ENCODE measurements at regions not wholly inside any gene's neighbourhood (a gene's known extent, or its start where the extent isn't known, plus 50 kb on each side); places are given as distances from the start of the nearest gene placed in this dataset.
"Not testable (repeated sequence)": the region's sequence is repeated elsewhere in the genome, so short reads cannot be mapped to it uniquely, and the experiment has no call there.

DNA sequence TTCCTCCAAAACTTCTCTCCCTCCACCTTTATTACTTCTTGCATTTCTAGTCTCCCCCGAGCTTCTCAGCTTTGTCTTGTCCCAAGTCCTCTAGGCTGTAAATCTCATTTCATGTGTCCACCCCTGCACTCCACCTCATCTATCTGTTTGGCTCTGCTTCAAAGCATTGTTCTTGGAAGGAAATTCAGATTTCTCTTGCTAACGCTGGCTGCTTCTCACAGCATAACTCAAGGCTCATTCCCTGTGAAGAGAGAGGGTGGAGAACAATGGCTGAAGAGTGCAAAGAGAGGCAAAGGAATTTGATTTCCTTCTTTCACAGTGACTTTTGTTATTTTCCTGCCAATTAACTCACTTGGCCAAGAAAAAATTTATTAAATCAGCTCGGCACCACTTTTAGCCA, 476.5 kb downstream of the TMEM114 start:
- no peak for DNase-seq (ENCODE audit: low spot score)

- DNase-seq (ENCODE audit: low spot score), result no peak
These were observed 479.5 kb downstream of the TMEM114 start for GRCh38 chr16:8110572-8111514.

- no peak for DNase-seq (ENCODE audit: low spot score)
These were observed 480.6 kb downstream of the TMEM114 start for GRCh38 chr16:8109510-8110369.

GRCh38 chr16:8108991-8109509, 481.3 kb downstream of the TMEM114 start:
- DNase-seq (ENCODE audit: low spot score), result no peak

DNA sequence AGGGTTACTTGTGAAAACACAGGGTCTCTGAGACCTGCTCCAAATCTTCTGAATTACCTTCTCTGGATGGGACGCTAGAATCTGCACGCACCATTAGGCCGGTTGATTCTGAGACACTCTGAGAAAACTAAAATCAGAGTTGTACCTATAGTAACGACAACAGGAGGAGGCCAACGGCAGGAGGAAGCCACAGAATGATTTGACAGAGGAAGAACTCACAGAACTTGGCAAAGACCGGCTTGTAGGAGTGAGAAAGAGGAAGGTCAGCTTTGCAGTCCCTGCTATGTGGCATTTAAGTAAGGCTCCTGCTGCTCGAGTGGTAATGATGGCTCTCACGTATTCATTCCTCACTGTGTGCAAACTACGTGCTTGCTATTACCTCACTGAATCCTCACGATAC, 483.0 kb downstream of the TMEM114 start:
- no peak for DNase-seq (ENCODE audit: low spot score)

- no peak for DNase-seq (ENCODE audit: low spot score)
These were observed 486.5 kb downstream of the TMEM114 start for GRCh38 chr16:8103649-8104289.

GRCh38 chr16:8099586-8099985, 490.7 kb downstream of the TMEM114 start:
- no peak for DNase-seq (ENCODE audit: low spot score)

- DNase-seq (ENCODE audit: low spot score), result no peak
These were observed 491.3 kb downstream of the TMEM114 start for GRCh38 chr16:8098947-8099512.

GRCh38 chr16:8096211-8096610, 494.1 kb downstream of the TMEM114 start:
- no peak for DNase-seq (ENCODE audit: low spot score)

- no peak for DNase-seq (ENCODE audit: low spot score)
These were observed 495.6 kb downstream of the TMEM114 start for GRCh38 chr16:8094696-8095095.

DNA sequence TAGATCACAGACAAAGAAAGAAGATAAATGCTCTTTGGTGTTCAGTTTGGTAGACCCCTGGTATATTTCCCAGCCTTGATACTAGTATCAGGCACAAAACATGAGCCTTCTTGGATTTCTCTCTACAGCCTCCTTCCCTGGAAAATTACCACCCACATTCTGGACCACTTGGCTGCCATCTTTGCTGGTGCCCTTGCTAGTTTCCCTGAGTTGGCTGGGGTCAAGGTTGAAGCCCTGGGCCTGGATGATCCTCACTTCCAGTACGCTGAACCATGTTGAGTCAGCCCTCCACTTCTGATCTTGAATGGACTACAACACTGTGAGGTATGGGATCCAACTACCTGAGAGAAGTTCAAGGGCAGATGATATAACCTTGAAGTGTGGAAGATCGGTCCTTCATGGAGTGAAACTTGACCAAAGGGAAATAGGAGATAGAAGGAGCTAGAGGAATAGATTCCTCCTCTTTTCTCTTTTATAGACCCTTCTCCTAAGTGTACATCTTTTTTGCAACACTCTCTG, 501.4 kb downstream of the TMEM114 start:
- no peak for DNase-seq (ENCODE audit: low spot score)

DNA sequence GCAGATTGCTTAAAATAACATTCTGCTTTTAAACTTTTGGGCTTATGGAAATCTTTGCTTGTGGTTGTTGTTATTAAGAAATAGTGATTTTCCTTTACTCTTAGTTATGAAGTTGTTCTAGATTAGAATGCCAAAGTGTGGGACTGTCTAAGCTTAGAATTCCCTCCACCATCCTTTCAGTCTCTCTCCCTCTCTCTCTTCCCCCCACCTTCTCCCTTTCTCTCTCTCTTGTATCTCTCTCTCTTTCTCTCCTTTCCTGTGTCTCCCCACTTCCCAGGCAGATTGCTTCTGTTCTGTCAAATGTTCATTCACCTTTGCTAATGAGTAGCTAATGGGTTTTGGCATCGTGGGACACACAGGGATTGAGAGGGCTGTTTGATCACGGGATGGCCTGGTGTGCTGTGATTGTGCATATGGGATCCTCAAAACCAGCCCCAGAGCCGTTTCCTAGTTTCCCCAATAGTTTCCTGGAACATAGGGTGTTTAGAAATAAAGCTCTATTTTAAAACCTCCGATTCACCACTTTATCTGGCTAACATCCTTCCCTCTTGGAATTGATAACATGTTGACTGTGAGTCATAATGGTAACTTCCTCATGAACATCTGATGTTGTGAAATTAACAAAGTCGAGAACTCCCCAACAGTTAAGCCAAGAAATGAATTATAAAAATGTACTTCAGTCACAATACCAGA, 502.6 kb downstream of the TMEM114 start:
- DNase-seq (ENCODE audit: low spot score), result no peak

DNA sequence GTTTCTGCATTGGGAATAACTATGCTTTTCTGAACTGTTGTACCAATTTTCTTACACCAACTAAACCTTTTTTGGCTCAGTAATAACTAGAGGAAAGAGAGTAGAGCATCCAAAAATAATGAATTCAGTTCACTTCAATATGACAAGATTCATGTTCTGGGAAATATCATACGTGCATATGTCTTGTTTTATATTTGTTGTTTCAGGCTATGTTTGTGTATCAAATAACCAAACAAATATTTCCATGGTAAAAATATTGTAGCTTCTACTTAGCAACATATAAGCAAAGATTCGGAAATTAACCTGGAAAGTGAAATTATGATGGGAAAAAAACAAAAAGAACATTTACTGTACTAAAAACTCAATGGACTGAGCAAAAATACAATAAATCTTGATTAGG, 503.2 kb downstream of the TMEM114 start:
- DNase-seq (ENCODE audit: low spot score), result no peak

- DNase-seq (ENCODE audit: low spot score), result no peak
These were observed 505.4 kb downstream of the TMEM114 start for GRCh38 chr16:8084882-8085281.

DNA sequence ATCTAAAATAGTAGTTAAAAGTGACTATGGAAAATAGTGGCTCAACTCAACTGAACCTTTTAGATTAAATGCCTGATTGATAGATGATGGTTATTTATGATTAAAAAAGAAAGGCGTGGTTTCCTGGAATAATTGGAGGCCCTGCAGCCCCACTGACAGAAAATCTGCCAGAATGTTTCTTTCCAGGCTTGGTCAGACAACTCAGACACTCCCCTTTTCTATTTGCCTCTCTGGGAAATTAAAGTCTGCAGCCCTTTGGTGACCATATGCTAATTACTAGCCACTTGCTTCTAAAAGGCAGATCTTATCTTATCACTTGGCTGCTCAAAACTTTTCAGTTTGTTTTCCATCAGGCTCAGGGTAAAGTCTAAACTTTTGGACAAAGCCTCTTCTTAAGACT, 506.0 kb downstream of the TMEM114 start:
- no peak for DNase-seq (ENCODE audit: low spot score)

DNA sequence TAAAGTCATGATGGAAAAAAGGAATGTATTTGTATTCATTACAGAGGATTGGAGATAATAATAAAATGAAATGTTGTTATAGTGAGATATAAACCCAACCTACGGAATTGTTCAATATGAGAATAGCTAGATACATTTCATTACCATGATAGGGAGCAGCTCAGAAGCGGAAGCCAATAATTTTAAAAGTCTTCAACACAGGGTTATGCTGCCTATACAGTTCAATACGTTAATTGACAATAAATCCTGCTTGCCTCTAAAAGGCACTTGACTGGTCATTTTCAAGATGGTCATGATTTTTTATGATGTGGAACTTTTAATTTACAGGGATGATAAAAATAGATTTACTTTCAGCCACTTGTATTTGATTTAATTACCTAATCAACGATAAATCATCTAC, 506.8 kb downstream of the TMEM114 start:
- DNase-seq (ENCODE audit: low spot score), result no peak

DNA sequence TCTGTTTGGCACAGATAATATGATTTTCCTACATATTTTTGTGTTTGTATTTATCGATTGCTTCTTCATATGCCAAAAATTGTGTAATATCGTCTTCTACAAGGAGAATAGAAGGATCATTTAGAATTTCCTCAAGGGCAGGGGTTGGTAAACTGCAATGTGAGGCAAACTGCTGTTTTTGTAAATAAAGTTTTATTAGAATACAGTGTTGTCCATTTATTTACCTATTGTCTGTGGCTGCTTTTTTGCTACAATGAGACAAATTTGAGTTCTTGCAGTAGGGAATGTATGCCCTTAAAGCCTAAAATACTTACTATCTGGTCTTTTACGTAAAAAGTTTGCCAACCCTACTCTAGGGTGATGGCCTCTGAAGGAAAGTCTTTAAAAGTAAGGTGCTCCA, 509.5 kb downstream of the TMEM114 start:
- DNase-seq (ENCODE audit: low spot score), result no peak

DNA sequence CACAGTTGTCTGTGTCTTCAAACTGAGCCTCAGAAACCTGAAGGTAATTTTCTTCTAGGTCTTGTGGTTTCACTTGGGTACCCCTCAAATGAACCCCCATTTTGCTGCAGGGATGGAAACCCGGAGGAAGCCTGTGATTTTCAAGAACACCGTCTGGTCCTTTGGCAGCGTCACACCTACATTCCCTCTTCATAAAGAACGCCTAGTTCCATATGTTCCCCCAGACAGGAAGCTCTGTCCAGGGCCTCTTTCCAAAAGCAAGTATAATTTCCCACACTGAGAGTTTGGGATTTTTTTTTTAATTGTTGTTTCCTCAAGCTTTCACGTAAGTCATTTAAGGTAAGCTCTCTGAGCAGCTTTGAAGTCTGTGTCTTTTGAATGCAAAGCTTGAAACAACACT, 515.0 kb downstream of the TMEM114 start:
- no peak for DNase-seq (ENCODE audit: low spot score)

GRCh38 chr16:8070506-8070905, 519.8 kb downstream of the TMEM114 start:
- DNase-seq (ENCODE audit: low spot score), result no peak

DNA sequence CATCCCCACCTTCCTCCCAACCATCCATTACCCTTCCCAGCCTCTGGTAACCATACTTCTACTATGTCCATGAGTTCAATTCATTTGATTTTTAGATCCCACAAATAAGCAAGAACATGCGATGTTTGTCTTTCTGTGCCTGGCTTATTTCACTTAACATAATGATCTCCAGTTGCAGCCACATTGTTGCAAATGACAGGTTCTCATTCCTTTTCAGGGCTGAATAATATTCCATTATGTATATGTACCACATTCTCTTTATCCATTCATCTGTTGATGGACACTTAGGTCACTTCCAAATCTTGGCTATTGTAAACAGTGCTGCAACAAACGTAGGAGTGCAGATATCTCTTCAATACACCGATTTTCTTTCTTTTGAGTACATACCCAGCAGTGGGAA, 522.1 kb downstream of the TMEM114 start:
- not testable (repeated sequence) for DNase-seq (ENCODE audit: low spot score)

DNA sequence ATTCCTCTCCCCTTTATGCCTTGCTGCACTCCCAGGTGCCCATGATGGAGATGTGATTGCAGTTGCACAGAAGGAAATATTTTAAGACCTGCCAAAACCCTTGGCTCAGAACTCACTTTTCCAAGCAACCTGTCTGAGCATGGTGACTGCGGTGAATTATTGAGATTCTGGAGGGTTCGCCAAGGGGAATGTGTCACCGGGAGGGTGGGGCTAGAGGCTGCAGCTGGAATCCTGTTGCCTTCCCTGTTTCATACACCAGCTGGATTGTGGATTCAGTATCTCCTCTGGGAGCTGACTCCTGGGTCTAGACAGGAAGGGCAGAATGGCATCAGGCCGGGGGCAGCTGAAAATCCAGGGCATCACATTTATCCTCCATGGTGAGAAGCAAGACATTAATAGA, 527.2 kb downstream of the TMEM114 start:
- no peak for DNase-seq (ENCODE audit: low spot score)

All from AG20443 (cell line).